ENCODE measurements at regions not wholly inside any gene's neighbourhood (a gene's known extent, or its start where the extent isn't known, plus 50 kb on each side); places are given as distances from the start of the nearest gene placed in this dataset.

GRCh38 chr18:25594351-25594750 is 242.4 kb upstream of the ZNF521 start:
- Histone ChIP-seq H3K27ac (ENCODE audit: low read length) (no peak overlapping the region), H3K4me3 (ENCODE audit: low read depth in 1 of 2, low read length in 2 of 2) (no peak overlapping the region), H3K9me3 (ENCODE audit: insufficient read depth, low read length, severe bottlenecking) (no peaks in the 10 kb centered on the region), H4K20me1 (ENCODE audit: insufficient read depth, low read length) (no peaks in the 10 kb centered on the region), H3K4me2 (ENCODE audit: insufficient read depth, low read length) (no peak overlapping the region), H2AFZ (ENCODE audit: low read depth, low read length) (no peak overlapping the region), H3K36me3 (ENCODE audit: insufficient read depth, low read length) (no peaks in the 10 kb centered on the region), H3K79me2 (ENCODE audit: insufficient read depth, low read length) (no peaks in the 10 kb centered on the region), H3K27me3 (ENCODE audit: insufficient read depth, low read length, poor library complexity) (no peaks in the 10 kb centered on the region), H3K4me1 (ENCODE audit: insufficient read depth, low read length) (no peaks in the 10 kb centered on the region), H3K9ac (ENCODE audit: low read depth, low read length) (no peak overlapping the region)
- no peak for ATAC-seq (ENCODE audit: insufficient read depth, low read depth)
- TF ChIP-seq, protein P1, sequence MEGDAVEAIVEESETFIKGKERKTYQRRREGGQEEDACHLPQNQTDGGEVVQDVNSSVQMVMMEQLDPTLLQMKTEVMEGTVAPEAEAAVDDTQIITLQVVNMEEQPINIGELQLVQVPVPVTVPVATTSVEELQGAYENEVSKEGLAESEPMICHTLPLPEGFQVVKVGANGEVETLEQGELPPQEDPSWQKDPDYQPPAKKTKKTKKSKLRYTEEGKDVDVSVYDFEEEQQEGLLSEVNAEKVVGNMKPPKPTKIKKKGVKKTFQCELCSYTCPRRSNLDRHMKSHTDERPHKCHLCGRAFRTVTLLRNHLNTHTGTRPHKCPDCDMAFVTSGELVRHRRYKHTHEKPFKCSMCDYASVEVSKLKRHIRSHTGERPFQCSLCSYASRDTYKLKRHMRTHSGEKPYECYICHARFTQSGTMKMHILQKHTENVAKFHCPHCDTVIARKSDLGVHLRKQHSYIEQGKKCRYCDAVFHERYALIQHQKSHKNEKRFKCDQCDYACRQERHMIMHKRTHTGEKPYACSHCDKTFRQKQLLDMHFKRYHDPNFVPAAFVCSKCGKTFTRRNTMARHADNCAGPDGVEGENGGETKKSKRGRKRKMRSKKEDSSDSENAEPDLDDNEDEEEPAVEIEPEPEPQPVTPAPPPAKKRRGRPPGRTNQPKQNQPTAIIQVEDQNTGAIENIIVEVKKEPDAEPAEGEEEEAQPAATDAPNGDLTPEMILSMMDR (IDR thresholded peaks at IDR 0.05; ENCODE audit: borderline replicate concordance, extremely low read depth, low read length, poor library complexity, severe bottlenecking) = no peak
- no peak for TF ChIP-seq EZH2 (IDR thresholded peaks at IDR 0.05; ENCODE audit: borderline replicate concordance, low read depth, low read length, severe bottlenecking)
- no peak for DNase-seq

DNA sequence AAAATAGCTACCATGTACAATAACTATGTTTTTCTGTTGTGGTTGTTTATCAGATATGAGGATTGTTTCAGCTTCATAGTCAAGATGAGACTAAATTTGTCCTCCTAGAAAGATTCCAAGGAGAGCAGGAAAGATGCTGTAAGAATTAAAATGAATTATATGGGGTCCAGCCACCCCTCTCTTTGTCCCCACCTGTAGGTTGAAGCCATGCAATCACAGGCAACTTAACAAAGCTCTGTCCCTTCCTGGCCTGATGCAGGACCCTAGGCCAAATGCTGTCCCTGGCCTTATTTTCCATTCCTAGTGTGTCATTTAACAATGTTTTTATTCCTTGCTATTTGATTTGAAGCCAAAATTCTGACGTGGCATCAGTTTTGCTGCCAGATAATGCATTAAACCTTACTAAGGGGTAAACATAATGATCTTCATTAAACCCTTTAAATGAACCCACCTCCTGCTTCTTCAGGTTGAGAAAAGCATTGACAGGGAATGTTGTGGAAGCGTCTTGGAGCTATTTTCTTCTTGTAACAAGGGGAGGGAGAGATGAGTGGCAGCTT is 240.9 kb upstream of the ZNF521 start:
- TF ChIP-seq, protein P1 (IDR thresholded peaks at IDR 0.05; ENCODE audit: borderline replicate concordance, extremely low read depth, low read length, poor library complexity, severe bottlenecking) = no peak
- no peak for TF ChIP-seq EZH2 (IDR thresholded peaks at IDR 0.05; ENCODE audit: borderline replicate concordance, low read depth, low read length, severe bottlenecking)
- no peak overlapping the region for H3K4me3 ChIP-seq (ENCODE audit: low read depth in 1 of 2, low read length in 2 of 2)
- H4K20me1 ChIP-seq (ENCODE audit: insufficient read depth, low read length) = no peaks in the 10 kb centered on the region
- no peaks in the 10 kb centered on the region for H3K9me3 ChIP-seq (ENCODE audit: insufficient read depth, low read length, severe bottlenecking)
- no peaks in the 10 kb centered on the region for H3K36me3 ChIP-seq (ENCODE audit: insufficient read depth, low read length)
- no peak for DNase-seq
- H3K79me2 ChIP-seq (ENCODE audit: insufficient read depth, low read length) = no peaks in the 10 kb centered on the region
- H3K27me3 ChIP-seq (ENCODE audit: insufficient read depth, low read length, poor library complexity) = no peaks in the 10 kb centered on the region
- no peak overlapping the region for H3K27ac ChIP-seq (ENCODE audit: low read length)
- H3K9ac ChIP-seq (ENCODE audit: low read depth, low read length) = no peak overlapping the region
- no peak overlapping the region for H2AFZ ChIP-seq (ENCODE audit: low read depth, low read length)
- ATAC-seq (ENCODE audit: insufficient read depth, low read depth) = no peak
- no peaks in the 10 kb centered on the region for H3K4me1 ChIP-seq (ENCODE audit: insufficient read depth, low read length)
- H3K4me2 ChIP-seq (ENCODE audit: insufficient read depth, low read length) = no peak overlapping the region

DNA sequence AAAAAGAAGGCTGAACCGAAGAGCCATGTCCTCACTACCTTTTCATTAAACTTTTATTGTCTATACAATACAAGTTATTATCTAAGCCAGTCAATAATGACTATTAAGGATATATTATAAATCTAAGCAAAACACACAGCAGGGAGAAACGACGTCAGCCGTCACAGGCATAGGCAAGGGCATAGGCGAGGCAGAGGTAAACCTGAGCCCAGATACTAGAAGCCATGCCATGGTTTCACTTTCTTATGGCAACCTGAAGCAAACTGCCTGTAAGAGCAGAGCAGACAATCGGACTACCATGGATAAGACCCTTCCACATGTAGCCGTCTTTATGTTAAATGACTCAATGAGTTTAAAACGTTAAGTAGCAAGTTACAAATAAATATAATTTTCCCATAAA is 238.5 kb upstream of the ZNF521 start:
- ATAC-seq (ENCODE audit: insufficient read depth, low read depth) = no peak
- no peak overlapping the region for H2AFZ ChIP-seq (ENCODE audit: low read depth, low read length)
- DNase-seq = no peak
- no peak overlapping the region for H3K4me2 ChIP-seq (ENCODE audit: insufficient read depth, low read length)
- no peaks in the 10 kb centered on the region for H3K4me1 ChIP-seq (ENCODE audit: insufficient read depth, low read length)
- no peak overlapping the region for H3K9ac ChIP-seq (ENCODE audit: low read depth, low read length)
- no peaks in the 10 kb centered on the region for H3K36me3 ChIP-seq (ENCODE audit: insufficient read depth, low read length)
- H3K27ac ChIP-seq (ENCODE audit: low read length) = no peak overlapping the region
- H3K79me2 ChIP-seq (ENCODE audit: insufficient read depth, low read length) = no peaks in the 10 kb centered on the region
- no peak overlapping the region for H3K4me3 ChIP-seq (ENCODE audit: low read depth in 1 of 2, low read length in 2 of 2)
- no peaks in the 10 kb centered on the region for H3K27me3 ChIP-seq (ENCODE audit: insufficient read depth, low read length, poor library complexity)
- H4K20me1 ChIP-seq (ENCODE audit: insufficient read depth, low read length) = no peaks in the 10 kb centered on the region
- no peak for TF ChIP-seq EZH2 (IDR thresholded peaks at IDR 0.05; ENCODE audit: borderline replicate concordance, low read depth, low read length, severe bottlenecking)
- TF ChIP-seq, protein P1 (IDR thresholded peaks at IDR 0.05; ENCODE audit: borderline replicate concordance, extremely low read depth, low read length, poor library complexity, severe bottlenecking) = no peak
- H3K9me3 ChIP-seq (ENCODE audit: insufficient read depth, low read length, severe bottlenecking) = no peaks in the 10 kb centered on the region

- DNase-seq = no peak
- H4K20me1 ChIP-seq (ENCODE audit: insufficient read depth, low read length) = no peaks in the 10 kb centered on the region
- no peak overlapping the region for H3K27ac ChIP-seq (ENCODE audit: low read length)
- no peaks in the 10 kb centered on the region for H3K27me3 ChIP-seq (ENCODE audit: insufficient read depth, low read length, poor library complexity)
- TF ChIP-seq, protein P1 (IDR thresholded peaks at IDR 0.05; ENCODE audit: borderline replicate concordance, extremely low read depth, low read length, poor library complexity, severe bottlenecking) = no peak
- no peak for TF ChIP-seq EZH2 (IDR thresholded peaks at IDR 0.05; ENCODE audit: borderline replicate concordance, low read depth, low read length, severe bottlenecking)
- ATAC-seq (ENCODE audit: insufficient read depth, low read depth) = no peak
- H3K36me3 ChIP-seq (ENCODE audit: insufficient read depth, low read length) = no peaks in the 10 kb centered on the region
- no peaks in the 10 kb centered on the region for H3K9me3 ChIP-seq (ENCODE audit: insufficient read depth, low read length, severe bottlenecking)
- no peaks in the 10 kb centered on the region for H3K4me1 ChIP-seq (ENCODE audit: insufficient read depth, low read length)
- no peak overlapping the region for H3K4me2 ChIP-seq (ENCODE audit: insufficient read depth, low read length)
- no peak overlapping the region for H3K4me3 ChIP-seq (ENCODE audit: low read depth in 1 of 2, low read length in 2 of 2)
- no peak overlapping the region for H3K9ac ChIP-seq (ENCODE audit: low read depth, low read length)
- no peaks in the 10 kb centered on the region for H3K79me2 ChIP-seq (ENCODE audit: insufficient read depth, low read length)
- no peak overlapping the region for H2AFZ ChIP-seq (ENCODE audit: low read depth, low read length)
Observed at GRCh38 chr18:25587545-25587944, 235.6 kb upstream of the ZNF521 start.
